Stimulated activated CD8-positive, alpha-beta memory T cell treated with anti-CD3 and anti-CD28 coated beads, Interleukin-15, amount 100 ng/mL, for 48 hours (primary cell): ENCODE measurements at regions not wholly inside any gene's neighbourhood (a gene's known extent, or its start where the extent isn't known, plus 50 kb on each side); places are given as distances from the start of the nearest gene placed in this dataset.

Experiments
- DNase-seq, 2 donors: peaks; one replicate each; pipeline ENCODE4 v3.0.0-alpha.2; 2020; ENCODE audit warnings: low read depth in 2 of 2

GRCh38 chr2:198703281-198703680, 754.5 kb downstream of the SATB2 start:
- no peak for DNase-seq

- DNase-seq: no peak
Observed at GRCh38 chr2:198702796-198703195, 754.9 kb downstream of the SATB2 start.

DNA sequence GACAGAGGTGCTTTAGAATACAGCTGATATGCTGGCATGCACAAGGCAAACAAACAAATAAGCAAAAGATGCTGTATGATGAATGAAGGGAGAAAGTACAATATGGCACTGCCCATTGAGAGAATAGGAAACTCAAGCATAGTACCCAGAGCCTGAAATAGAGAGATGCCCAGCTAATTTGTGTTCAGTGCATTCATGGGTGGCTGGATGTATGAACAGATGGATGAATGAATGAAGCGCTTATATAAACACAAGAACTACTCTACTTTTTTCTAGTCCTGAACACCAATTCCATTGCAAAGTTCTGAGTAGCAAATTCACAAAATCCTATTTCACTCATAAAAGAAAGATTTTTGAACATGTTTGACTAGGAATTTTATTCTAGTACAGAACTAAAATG, 756.3 kb downstream of the SATB2 start:
- DNase-seq: no peak

GRCh38 chr2:198700319-198700718, 757.4 kb downstream of the SATB2 start:
- DNase-seq: no peak

- no peak for DNase-seq
Observed at GRCh38 chr2:198698230-198698629, 759.5 kb downstream of the SATB2 start.

DNA sequence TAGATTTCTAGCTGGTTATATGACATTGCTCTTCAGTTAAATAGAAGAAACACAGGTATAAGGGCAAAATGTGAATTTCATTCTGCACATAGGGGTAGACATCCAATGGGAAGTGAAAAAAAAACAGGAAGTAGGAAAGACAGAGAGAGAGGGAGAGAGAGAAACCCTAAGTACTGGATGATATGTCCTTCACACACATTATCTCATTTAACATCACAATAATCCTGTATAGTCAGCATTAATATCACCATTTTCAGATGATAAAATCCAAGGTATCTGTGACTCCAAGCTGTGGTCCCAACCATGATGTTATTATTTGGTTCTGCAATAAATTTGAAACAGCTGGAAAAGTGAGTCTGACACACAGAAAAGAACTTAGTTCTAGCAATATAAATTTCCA, 759.9 kb downstream of the SATB2 start:
- no peak for DNase-seq

- no peak for DNase-seq
Observed at GRCh38 chr2:198697218-198697617, 760.5 kb downstream of the SATB2 start.

GRCh38 chr2:198695879-198696278, 761.9 kb downstream of the SATB2 start:
- no peak for DNase-seq

- no peak for DNase-seq
Observed at GRCh38 chr2:198692907-198693510, 764.7 kb downstream of the SATB2 start.

GRCh38 chr2:198691236-198691635, 766.5 kb downstream of the SATB2 start:
- no peak for DNase-seq

DNA sequence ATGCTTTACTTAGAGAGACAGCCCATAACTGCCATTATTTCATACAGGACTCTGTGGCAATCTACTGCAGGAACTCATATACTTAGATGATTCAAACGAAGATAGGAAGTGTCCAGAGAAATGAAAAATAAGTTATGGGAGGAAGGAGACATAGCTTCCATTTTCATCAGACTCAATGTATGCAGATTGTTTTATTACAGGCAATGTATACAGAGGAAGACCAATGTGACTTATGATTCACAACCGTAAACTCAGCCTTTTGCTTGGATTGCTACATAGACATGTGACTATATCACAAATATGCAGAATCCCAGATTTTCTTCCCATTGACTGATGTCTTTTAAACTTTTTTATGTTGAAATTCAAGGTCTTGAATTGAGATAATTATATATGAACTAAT, 793.4 kb downstream of the SATB2 start:
- no peak for DNase-seq

- no peak for DNase-seq
Observed at GRCh38 chr2:198662905-198663304, 794.8 kb downstream of the SATB2 start.

DNA sequence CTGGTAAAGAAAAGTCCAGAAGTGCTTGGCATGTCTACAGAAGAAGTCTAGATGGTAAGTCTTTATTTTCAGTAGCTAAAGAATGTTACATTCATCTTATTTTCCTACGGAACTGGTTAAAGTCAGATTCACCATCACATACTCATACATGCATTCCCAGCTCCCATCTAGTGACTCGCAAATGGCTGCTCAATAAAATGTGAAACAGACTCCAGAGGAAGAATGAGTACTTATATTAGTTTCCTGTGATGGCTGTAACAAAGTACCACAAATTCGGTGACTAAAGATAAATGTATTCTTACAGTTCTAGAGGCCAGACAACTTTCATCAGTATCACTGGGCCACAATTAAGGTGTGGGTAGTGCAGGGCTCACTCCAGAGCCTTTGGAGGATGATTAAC, 797.2 kb downstream of the SATB2 start:
- no peak for DNase-seq

DNA sequence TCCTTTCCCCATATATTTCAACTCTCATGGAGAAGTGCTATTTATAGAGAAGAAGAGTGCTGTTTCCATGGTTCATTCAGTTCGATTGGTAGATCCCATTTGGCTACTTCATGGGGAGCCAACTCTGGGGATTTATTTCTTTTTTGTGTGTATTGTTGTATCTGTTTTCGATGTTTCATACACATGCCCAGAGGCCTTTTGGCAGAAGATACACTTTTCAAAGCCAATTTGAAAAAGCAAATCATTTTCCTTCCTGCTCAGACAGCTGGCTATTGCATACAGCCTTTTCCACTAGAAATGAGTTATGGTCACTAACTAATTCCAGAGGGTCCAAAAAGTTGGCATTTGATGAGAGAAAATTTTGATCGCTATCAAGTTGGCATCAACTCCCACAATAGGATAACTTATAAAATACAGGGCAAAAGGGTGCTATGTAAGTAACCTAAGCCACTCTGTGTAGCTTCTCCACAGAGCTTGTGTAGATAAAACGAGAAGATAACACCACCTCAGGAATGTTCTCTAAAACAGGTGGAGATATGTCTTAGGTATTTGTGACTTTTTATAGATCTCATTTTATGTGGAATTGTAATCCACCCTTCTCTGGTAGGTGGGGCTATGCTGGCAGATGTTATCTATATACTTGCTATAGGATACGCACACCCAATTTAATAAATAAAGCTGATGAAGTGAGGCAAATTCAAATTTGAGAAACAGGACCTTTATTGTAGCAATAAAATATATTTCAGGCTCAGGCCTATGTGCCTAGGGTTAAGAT, 798.5 kb downstream of the SATB2 start:
- no peak for DNase-seq

DNA sequence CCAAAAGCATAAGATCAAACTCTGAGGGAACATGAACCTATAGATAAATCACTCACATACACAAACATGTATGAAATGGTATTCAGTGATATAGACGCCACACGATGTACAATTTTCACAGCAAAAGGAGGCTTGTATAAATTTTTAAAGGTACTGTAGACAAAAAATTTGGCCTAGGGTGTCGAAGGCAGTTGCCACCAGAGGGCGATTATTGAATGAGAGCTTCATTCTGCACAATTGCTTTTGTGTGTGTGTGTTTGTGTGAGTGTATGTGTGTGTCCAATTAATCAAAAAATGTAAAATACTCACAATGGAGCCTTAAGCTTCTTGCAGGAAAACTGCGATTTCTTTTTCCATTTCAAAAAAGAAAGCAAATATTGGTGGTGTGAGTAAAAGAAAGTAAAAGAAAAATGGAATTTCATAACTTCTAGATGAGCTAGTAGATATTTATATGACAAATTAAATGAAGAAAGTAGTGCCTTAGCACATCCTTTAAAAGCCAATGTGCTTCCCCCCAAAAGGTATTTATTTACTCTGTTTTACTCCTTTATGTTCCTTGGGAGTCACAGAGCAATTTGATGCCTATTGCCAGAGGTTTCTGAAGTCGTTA, 800.1 kb downstream of the SATB2 start:
- DNase-seq: no peak

DNA sequence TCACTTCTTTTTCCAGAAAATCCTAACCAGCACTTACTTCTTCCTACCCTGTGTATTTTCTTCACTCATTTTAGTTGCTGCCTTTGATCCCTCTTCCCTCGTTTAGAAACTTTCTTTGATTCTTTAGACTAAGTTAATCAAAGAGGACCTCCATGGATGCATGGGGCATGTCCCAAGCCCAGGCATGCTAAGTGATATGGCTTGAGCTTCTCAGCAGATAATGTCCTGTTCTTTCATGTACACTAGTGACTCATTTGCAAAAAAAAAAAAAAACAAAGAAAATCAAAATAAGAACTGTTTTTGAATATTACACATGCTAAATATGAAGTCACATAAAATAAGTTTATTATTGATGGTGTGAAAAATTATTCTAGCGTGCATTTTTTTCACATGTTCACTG, 800.9 kb downstream of the SATB2 start:
- no peak for DNase-seq

GRCh38 chr2:198654646-198655045, 803.1 kb downstream of the SATB2 start:
- no peak for DNase-seq

DNA sequence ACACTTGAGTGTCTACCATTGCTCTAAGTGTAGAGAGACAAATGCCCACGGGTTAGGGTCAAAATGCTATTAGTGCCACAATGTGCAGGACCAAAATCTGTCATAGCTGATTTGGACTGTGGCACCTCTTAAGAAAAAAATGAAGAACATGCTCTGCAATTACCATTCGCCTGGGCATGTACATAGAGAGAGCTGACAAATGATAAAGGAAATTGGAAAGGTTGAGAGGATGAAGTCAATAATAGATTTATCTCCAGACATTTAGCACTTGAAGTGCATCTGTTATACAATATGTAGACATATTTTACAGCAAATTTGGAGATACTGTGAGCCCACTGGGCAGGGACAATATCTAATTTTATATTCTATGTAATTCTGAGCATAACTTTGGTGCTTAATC, 804.4 kb downstream of the SATB2 start:
- no peak for DNase-seq

GRCh38 chr2:198652461-198652860, 805.3 kb downstream of the SATB2 start:
- no peak for DNase-seq

- no peak for DNase-seq
Observed at GRCh38 chr2:198645816-198646215, 811.9 kb downstream of the SATB2 start.

DNA sequence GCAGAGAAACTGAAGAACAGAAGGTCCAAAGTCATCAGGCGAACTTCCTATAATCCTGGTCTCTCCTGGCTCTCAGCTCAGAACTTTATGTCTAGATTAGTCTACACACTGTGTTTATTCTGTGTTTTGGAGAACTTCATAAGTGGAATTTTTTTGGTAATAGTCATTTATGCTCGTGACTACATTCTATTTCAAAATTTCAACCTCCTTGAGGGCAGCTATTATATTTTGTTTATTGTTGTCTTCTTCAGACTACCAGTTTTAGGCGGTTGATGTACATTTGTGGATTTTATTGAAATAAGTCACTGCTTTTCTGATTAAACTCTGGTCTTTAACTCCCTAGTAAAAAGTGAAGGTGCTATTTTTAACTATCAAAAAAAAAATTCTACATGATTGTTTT, 816.6 kb downstream of the SATB2 start:
- DNase-seq: no peak

DNA sequence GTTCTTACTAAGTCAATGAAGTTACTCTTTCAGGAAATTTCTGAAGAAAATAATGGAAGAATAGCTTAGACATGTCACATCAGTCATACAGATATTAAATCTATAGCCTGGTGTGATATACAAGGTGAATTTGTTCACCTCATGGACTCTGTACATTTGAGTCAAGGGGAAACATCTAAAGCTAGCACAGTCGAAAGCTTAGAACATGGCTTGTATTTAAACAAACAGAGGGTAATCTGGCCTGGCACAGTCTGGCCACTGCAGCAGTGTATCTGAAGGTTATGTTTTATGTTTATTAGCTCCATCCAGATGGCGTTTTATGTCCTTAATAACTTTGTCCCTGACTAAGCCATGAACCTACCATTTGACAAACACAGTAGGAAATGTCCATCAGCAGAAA, 817.3 kb downstream of the SATB2 start:
- no peak for DNase-seq

- no peak for DNase-seq
Observed at GRCh38 chr2:198639580-198639979, 818.2 kb downstream of the SATB2 start.
